HepG2 (cell line): ENCODE measurements at regions not wholly inside any gene's neighbourhood (a gene's known extent, or its start where the extent isn't known, plus 50 kb on each side); places are given as distances from the start of the nearest gene placed in this dataset.

Experiments
- ATAC-seq: fragments of 200-7000 bp; cut with Tn5 transposase; 3 replicates; pipeline ENCODE4 v1.9.1; 2020; ENCODE audit warnings: mild to moderate bottlenecking, moderate library complexity
- BruUV-seq: library from RNA; stranded (reverse); fragments of 400-500 nt; replicated peaks from 2 replicates; lab custom pipeline; 2021; lab: Mats Ljungman, UMichigan
- CTCF ChIA-PET: fragments of 300-600 bp; formaldehyde crosslinking; extraction: SDS; loops from one replicate; lab custom pipeline; 2021; ENCODE audit warnings: low total read pairs, inconsistent platforms, low intra/inter-chr PET ratio; lab: Yijun Ruan, JAX
- POLR2A ChIA-PET: fragments of 350-600 bp; sonication (Branson Sonifier 250); formaldehyde crosslinking; loops from one replicate; lab custom pipeline; 2020; ENCODE audit warnings: antibody characterized with exemption, inconsistent platforms; lab: Yijun Ruan, JAX
- DNase-seq: peaks from one replicate; pipeline ENCODE4 v3.0.0-alpha.2; 2015; ENCODE audit warnings: low spot score
- FAIRE-seq: peaks from 3 replicates; lab custom pipeline; 2011; peaks lifted over from hg19 to GRCh38; lab: Jason Lieb, UNC
- H2AFZ ChIP-seq: one replicate; pipeline ENCODE4 v1.6.1; 2011; ENCODE audit warnings: low read length, inconsistent platforms
- H3K27ac ChIP-seq: fragments of 300-600 bp; 3 replicates; pipeline ENCODE4 v1.8.0; 2011; ENCODE audit warnings: mixed run types, mild to moderate bottlenecking, mixed read lengths, low read length, inconsistent platforms; ENCODE audit not compliant: insufficient read depth; ENCODE audit errors: extremely low read length
- H3K27me3 ChIP-seq, 2 experiments: fragments of 200-600 bp in 1 of 2; 2 replicates in 1 of 2; 3 replicates in 1 of 2; pipeline versions ENCODE4 v1.6.0 to v1.8.0; 2011; ENCODE audit warnings: low read length in 2 of 2, mild to moderate bottlenecking in 2 of 2, moderate library complexity in 2 of 2, inconsistent platforms in 1 of 2; ENCODE audit not compliant: insufficient read depth in 2 of 2, control insufficient read depth in 1 of 2
- H3K36me3 ChIP-seq, 2 experiments: fragments of 200-600 bp in 1 of 2; replicated peaks in 1 of 2; 2 replicates in 1 of 2; 3 replicates in 1 of 2; pipeline versions ENCODE4 v1.5.1 to v1.8.0; 2011; ENCODE audit warnings: low read length in 2 of 2, inconsistent platforms in 1 of 2; ENCODE audit not compliant: insufficient read depth in 2 of 2, control insufficient read depth in 1 of 2
- H3K4me1 ChIP-seq: 2 replicates; pipeline ENCODE4 v1.5.1; 2012; ENCODE audit warnings: low read length, inconsistent platforms; ENCODE audit not compliant: insufficient read depth
- H3K4me2 ChIP-seq: 2 replicates; pipeline ENCODE4 v1.6.0; 2011; ENCODE audit warnings: low read depth, low read length, inconsistent platforms
- H3K4me3 ChIP-seq, 3 experiments: fragments of 200-600 bp in 1 of 3; sonication (generic), shearing (Covaris generic) in 1 of 3; replicated peaks in 1 of 3; 2 replicates each; pipeline ENCODE4 v1.5.1; 2011 to 2016; ENCODE audit warnings: low read length in 3 of 3, inconsistent platforms in 2 of 3, low read depth in 2 of 3, mild to moderate bottlenecking in 2 of 3, control low read depth in 1 of 3, mixed read lengths in 1 of 3; ENCODE audit not compliant: insufficient read depth in 1 of 3
- H3K79me2 ChIP-seq: one replicate; pipeline ENCODE4 v1.6.1; 2011; ENCODE audit warnings: low read length, inconsistent platforms; ENCODE audit not compliant: insufficient read depth
- H3K9ac ChIP-seq: 2 replicates; pipeline ENCODE4 v1.6.0; 2011; ENCODE audit warnings: mild to moderate bottlenecking, low read depth, low read length, inconsistent platforms; ENCODE audit not compliant: insufficient read depth
- H3K9me3 ChIP-seq: 2 replicates; pipeline ENCODE4 v1.5.1; 2012; ENCODE audit warnings: mild to moderate bottlenecking, low read length
- H4K20me1 ChIP-seq: 2 replicates; pipeline ENCODE4 v1.6.0; 2011; ENCODE audit warnings: inconsistent platforms, mild to moderate bottlenecking, low read length, moderate library complexity; ENCODE audit not compliant: insufficient read depth
- BRD4 ChIP-seq: sonication (generic); formaldehyde crosslinking; IDR thresholded peaks from 2 replicates; pipeline ENCODE4 v1.4.0; 2020; ENCODE audit warnings: missing genetic modification reagents
- KAT2B ChIP-seq: fragments of 150-350 bp; IDR thresholded peaks from 2 replicates; pipeline ENCODE4 v1.6.1; 2014; ENCODE audit warnings: low read depth, low read length, borderline replicate concordance
- KAT7 ChIP-seq: IDR thresholded peaks from 2 replicates; pipeline ENCODE4 v1.6.1; 2018; ENCODE audit warnings: borderline replicate concordance, missing compliant biosample characterization
- KLF13 ChIP-seq: sonication (generic); formaldehyde crosslinking; IDR thresholded peaks from 2 replicates; pipeline ENCODE4 v1.4.0; 2020; ENCODE audit warnings: mild to moderate bottlenecking, missing genetic modification reagents
- NFE2L1 ChIP-seq: sonication (generic); formaldehyde crosslinking; IDR thresholded peaks from 2 replicates; pipeline ENCODE4 v1.4.0; 2020; ENCODE audit warnings: missing genetic modification reagents, mild to moderate bottlenecking, borderline replicate concordance
- RBFOX2 ChIP-seq: fragments of 200-400 bp; formaldehyde crosslinking; IDR thresholded peaks from 2 replicates; pipeline ENCODE4 v1.6.1; 2017; ENCODE audit warnings: low read depth, mild to moderate bottlenecking, low read length
- ZNF24 ChIP-seq: fragments of 450-650 bp; IDR thresholded peaks from 2 replicates; pipeline ENCODE4 v1.6.1; 2017; ENCODE audit warnings: antibody characterized with exemption, mild to moderate bottlenecking
- ZNF326 ChIP-seq: sonication (generic); formaldehyde crosslinking; IDR thresholded peaks from 2 replicates; pipeline ENCODE4 v1.4.0; 2020; ENCODE audit warnings: missing genetic modification reagents, borderline replicate concordance
- ZNF598 ChIP-seq: sonication (generic); formaldehyde crosslinking; IDR thresholded peaks from 2 replicates; pipeline ENCODE4 v1.5.1; 2020; ENCODE audit warnings: mild to moderate bottlenecking, missing genetic modification reagents, borderline replicate concordance
- WGBS: methylation state at CpG from one replicate; pipeline ENCODE4 v1.1.6; 2017; ENCODE audit warnings: low lambda C conversion rate; 5-methylcytosine and 5-hydroxymethylcytosine counted together
- in situ Hi-C: cut with HindIII; loops from 2 replicates; pipeline ENCODE4 v1.10.0; 2017; ENCODE audit warnings: low pct_unique_long_range_greater_than_20kb; ENCODE audit not compliant: extremely low pct_ligation_motif_present
- intact Hi-C: fragments of 100-400 bp; cut with micrococcal nuclease; formaldehyde crosslinking; loops from one replicate; pipeline ENCODE4 v1.10.0; 2022; ENCODE audit not compliant: unreplicated experiment
- TF ChIP-seq, protein P1 (sequence below): sonication (generic); formaldehyde crosslinking; IDR thresholded peaks from 2 replicates; pipeline ENCODE4 v1.4.0; 2020; ENCODE audit warnings: mild to moderate bottlenecking, missing genetic modification reagents
- TF ChIP-seq, protein P2 (sequence below): sonication (generic); formaldehyde crosslinking; IDR thresholded peaks from 2 replicates; pipeline ENCODE4 v1.4.0; 2020; ENCODE audit warnings: mild to moderate bottlenecking, low read depth, missing genetic modification reagents

DNA sequence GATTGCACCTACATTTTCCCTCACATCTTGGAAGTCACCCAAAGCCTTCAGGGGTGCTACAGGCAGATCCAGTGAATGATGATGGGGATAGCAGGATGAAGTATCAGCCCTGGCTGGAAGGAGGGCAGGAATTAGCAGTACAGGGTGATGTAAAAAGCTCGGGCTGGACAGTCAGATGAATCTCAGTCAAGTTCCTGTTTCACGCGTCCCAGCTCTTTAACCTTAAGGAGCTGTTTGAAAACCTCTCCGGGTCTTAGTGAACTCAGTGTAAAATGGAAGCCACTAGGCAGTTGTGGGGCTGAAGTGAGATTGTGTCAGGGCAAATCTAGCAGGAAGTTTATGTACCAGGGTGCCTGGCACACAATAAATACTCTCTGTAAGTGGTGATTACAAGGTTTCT, 166.4 kb upstream of the PROK2 start (continued):
- TF ChIP-seq ZNF598 (CRISPR knock-in tag) (no peak), NFE2L1 (no peak)
- TF ChIP-seq, protein P1, sequence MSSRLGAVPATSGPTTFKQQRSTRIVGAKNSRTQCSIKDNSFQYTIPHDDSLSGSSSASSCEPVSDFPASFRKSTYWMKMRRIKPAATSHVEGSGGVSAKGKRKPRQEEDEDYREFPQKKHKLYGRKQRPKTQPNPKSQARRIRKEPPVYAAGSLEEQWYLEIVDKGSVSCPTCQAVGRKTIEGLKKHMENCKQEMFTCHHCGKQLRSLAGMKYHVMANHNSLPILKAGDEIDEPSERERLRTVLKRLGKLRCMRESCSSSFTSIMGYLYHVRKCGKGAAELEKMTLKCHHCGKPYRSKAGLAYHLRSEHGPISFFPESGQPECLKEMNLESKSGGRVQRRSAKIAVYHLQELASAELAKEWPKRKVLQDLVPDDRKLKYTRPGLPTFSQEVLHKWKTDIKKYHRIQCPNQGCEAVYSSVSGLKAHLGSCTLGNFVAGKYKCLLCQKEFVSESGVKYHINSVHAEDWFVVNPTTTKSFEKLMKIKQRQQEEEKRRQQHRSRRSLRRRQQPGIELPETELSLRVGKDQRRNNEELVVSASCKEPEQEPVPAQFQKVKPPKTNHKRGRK (CRISPR knock-in tag): no peak

DNA sequence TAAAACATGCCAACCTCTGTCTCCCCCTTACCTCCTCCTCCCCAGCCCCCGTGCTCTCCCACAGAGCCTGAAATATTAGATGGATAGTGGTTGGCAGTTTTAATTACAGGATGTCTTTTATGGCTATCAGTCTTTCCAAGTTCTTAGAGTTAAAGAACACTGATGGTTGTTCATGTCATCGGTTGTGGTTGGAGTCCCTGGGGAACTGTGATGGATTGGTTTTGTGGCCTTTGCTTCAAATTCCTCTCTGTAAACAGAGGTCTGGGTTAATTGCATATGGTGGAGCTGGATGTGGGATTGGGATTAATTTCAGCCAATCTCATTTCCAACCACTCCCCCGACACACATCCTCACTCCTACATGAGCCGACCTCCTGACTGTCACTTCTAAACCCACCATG, 164.5 kb upstream of the PROK2 start:
- no peak overlapping the region for H3K9ac ChIP-seq
- 5% methylated on average over 4 of the region's 4 CpGs for WGBS
- in situ Hi-C loops: no loop called here

More for the DNA sequence above, 164.5 kb upstream of the PROK2 start:
- Histone ChIP-seq H2AFZ (no peak overlapping the region), H3K4me1 (no peaks in the 10 kb centered on the region), H3K79me2 (no peaks in the 10 kb centered on the region), H3K36me3 (no peaks in the 10 kb centered on the region), H3K27ac (no peak overlapping the region), H3K9me3 (no peaks in the 10 kb centered on the region), H3K4me3 (no peak overlapping the region), H3K4me2 (no peak overlapping the region), H3K27me3 (peaks cover 0 to 10% of the 10 kb centered on the region in 2 experiments; a peak in 3 of 5 replicates), H4K20me1 (no peaks in the 10 kb centered on the region)
- CTCF ChIA-PET: no interaction called here
- no peak for DNase-seq
- intact Hi-C loops: no loop called here
- TF ChIP-seq ZNF24 (no peak), KLF13 (CRISPR knock-in tag) (no peak), KAT2B (no peak), KAT7 (no peak), ZNF326 (CRISPR knock-in tag) (no peak), BRD4 (no peak), RBFOX2 (no peak)
- TF ChIP-seq, protein P2, sequence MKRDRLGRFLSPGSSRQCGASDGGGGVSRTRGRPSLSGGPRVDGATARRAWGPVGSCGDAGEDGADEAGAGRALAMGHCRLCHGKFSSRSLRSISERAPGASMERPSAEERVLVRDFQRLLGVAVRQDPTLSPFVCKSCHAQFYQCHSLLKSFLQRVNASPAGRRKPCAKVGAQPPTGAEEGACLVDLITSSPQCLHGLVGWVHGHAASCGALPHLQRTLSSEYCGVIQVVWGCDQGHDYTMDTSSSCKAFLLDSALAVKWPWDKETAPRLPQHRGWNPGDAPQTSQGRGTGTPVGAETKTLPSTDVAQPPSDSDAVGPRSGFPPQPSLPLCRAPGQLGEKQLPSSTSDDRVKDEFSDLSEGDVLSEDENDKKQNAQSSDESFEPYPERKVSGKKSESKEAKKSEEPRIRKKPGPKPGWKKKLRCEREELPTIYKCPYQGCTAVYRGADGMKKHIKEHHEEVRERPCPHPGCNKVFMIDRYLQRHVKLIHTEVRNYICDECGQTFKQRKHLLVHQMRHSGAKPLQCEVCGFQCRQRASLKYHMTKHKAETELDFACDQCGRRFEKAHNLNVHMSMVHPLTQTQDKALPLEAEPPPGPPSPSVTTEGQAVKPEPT (CRISPR knock-in tag): no peak
- POLR2A ChIA-PET: no interaction called here
- no peak for ATAC-seq
- BruUV-seq: no TSS peak
- FAIRE-seq: no peak
